ENCODE measurements at regions not wholly inside any gene's neighbourhood (a gene's known extent, or its start where the extent isn't known, plus 50 kb on each side); places are given as distances from the start of the nearest gene placed in this dataset.

- TF ChIP-seq TAF1 (IDR thresholded peaks at IDR 0.05; ENCODE audit: borderline replicate concordance, low read depth, low read length) (no peak), POLR2A (IDR thresholded peaks at IDR 0.05; ENCODE audit: low read depth, low read length) (no peak), POLR2AphosphoS5 (IDR thresholded peaks at IDR 0.05; ENCODE audit: low read depth, low read length) (no peak)
- DNase-seq (ENCODE audit: insufficient read length) (no peak), FAIRE-seq (no peak)
These were observed 186.4 kb upstream of the DEFB112 start for GRCh38 chr6:50236164-50236563.

DNA sequence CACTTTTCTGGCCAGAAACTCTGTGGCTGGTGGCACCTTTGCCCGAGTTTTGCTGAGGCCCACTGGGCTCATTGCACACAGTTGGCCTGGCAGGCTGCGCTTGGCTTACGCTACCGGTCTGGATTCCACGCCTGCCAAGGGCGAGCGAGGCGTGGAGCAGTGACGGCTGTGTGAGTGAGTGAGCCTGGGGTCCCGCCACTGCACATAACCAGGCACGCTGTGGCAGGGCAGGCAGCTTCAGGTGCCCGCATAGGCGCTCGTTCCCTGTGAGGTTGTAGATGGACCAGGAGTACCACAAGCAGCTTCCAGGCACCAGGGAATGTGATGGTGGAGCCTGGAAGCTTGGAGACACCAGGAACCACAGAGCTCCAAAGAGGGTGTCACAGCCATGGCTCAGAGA, 190.1 kb upstream of the DEFB112 start:
- no peak for DNase-seq (ENCODE audit: insufficient read length)
- TF ChIP-seq POLR2AphosphoS5 (IDR thresholded peaks at IDR 0.05; ENCODE audit: low read depth, low read length) (no peak), TAF1 (IDR thresholded peaks at IDR 0.05; ENCODE audit: borderline replicate concordance, low read depth, low read length) (no peak), POLR2A (IDR thresholded peaks at IDR 0.05; ENCODE audit: low read depth, low read length) (no peak)
- FAIRE-seq: no peak

DNA sequence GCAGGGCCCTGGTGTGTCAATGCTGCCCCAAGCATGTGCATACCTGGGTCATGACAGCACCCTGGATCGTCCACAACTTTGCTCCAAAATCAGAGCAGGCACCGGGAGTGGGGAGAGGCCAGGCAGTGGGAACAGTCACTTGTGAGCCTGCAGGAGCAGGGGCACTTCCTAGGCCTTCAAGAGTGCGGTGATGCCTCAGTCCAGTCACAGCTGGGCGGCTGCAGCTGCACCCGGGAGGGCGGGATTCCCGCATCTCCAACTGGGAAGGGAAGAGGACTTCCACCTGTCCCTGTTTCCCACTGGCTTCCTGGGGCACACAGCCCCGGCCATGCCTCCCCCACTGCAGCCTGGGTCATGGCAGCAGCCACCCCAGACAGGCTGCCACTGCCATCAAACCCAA, 191.3 kb upstream of the DEFB112 start:
- FAIRE-seq (no peak), DNase-seq (ENCODE audit: insufficient read length) (no peak)
- TF ChIP-seq POLR2AphosphoS5 (IDR thresholded peaks at IDR 0.05; ENCODE audit: low read depth, low read length) (no peak), POLR2A (IDR thresholded peaks at IDR 0.05; ENCODE audit: low read depth, low read length) (no peak), TAF1 (IDR thresholded peaks at IDR 0.05; ENCODE audit: borderline replicate concordance, low read depth, low read length) (no peak)

- no peak for DNase-seq (ENCODE audit: insufficient read length)
These were observed 199.8 kb upstream of the DEFB112 start for GRCh38 chr6:50249493-50249892.

DNA sequence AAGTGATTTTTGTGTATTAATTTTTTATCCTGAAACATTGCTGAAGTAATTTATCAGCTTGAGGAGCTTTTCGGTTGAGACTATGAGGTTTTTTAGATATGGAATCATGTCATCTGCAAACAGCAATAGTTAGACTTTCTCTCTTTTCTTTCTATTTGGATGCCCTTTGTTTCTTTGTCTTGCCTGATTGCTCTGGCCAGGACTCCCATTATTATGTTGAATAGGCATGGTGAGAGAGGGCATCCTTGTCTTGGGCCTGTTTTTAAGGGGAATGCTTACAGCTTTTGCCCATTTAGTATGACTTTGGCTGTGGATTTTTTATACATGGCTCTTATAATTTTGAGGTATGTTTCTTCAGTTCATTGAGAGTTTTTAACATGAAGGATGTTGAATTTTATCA, 207.6 kb upstream of the DEFB112 start:
- FAIRE-seq (no peak), DNase-seq (ENCODE audit: insufficient read length) (no peak)
- TF ChIP-seq POLR2AphosphoS5 (IDR thresholded peaks at IDR 0.05; ENCODE audit: low read depth, low read length) (no peak), TAF1 (IDR thresholded peaks at IDR 0.05; ENCODE audit: borderline replicate concordance, low read depth, low read length) (no peak)

More at GRCh38 chr6:50249493-50249892, 199.8 kb upstream of the DEFB112 start:
- TF ChIP-seq POLR2A (IDR thresholded peaks at IDR 0.05; ENCODE audit: low read depth, low read length) (no peak), POLR2AphosphoS5 (IDR thresholded peaks at IDR 0.05; ENCODE audit: low read depth, low read length) (no peak), TAF1 (IDR thresholded peaks at IDR 0.05; ENCODE audit: borderline replicate concordance, low read depth, low read length) (no peak)
- FAIRE-seq: no peak

GRCh38 chr6:50259903-50260302, 210.2 kb upstream of the DEFB112 start:
- no peak for DNase-seq (ENCODE audit: insufficient read length)
- FAIRE-seq: no peak
- TF ChIP-seq POLR2A (IDR thresholded peaks at IDR 0.05; ENCODE audit: low read depth, low read length) (no peak), TAF1 (IDR thresholded peaks at IDR 0.05; ENCODE audit: borderline replicate concordance, low read depth, low read length) (no peak), POLR2AphosphoS5 (IDR thresholded peaks at IDR 0.05; ENCODE audit: low read depth, low read length) (no peak)

DNA sequence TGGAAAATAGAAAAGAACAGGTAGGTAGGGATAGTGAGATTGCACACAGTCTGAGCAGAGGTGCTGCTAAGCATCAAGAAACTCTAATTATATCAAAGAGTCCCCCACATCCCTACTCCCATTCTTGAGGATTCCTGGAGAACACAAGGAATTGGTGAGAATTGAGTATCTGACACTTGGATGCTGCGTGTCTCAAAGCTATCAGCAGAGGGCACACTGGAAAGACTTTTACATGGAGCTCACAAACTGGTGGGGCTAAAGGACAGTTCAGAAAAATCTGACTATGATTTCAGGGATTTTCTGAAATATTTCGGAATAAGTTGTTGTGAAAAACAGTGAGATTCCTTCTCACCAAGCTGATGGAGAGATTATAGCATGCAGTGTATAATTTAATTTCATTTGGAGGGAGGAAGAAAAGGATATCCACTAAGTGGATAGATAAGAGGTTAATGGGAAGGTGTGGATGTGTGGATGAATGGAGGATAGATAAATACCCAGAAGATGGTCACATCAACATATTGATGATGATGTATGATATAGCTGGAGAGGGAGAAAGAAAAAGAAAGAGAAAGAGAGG, 215.4 kb upstream of the DEFB112 start:
- no peak for FAIRE-seq
- no peak for TF ChIP-seq TAF1 (IDR thresholded peaks at IDR 0.05; ENCODE audit: borderline replicate concordance, low read depth, low read length)
- DNase-seq (ENCODE audit: insufficient read length): no peak

DNA sequence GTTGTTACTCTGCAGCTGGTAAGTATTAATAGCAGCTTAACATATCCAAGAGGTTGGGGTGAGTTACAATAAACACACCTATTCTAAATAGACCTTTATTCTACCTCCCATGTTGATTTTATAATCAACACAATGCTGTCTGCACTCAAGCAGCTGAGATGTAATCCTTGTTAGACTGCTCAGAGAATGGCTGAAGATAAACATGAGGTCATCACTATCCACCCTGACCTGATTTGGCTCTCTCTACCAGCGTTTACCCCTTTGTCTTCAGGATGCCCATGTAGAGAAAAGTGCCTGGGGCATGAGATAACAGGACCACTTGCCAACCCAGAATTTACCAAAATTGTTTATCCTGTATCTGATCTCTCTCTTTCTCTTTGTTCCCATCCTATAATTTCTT, 220.7 kb upstream of the DEFB112 start:
- TF ChIP-seq TAF1 (IDR thresholded peaks at IDR 0.05; ENCODE audit: borderline replicate concordance, low read depth, low read length): no peak
- TF ChIP-seq POLR2AphosphoS5 (IDR thresholded peaks at IDR 0.05; ENCODE audit: low read depth, low read length): no peak
- TF ChIP-seq POLR2A (IDR thresholded peaks at IDR 0.05; ENCODE audit: low read depth, low read length): no peak
- DNase-seq (ENCODE audit: insufficient read length) (no peak), FAIRE-seq (no peak)

DNA sequence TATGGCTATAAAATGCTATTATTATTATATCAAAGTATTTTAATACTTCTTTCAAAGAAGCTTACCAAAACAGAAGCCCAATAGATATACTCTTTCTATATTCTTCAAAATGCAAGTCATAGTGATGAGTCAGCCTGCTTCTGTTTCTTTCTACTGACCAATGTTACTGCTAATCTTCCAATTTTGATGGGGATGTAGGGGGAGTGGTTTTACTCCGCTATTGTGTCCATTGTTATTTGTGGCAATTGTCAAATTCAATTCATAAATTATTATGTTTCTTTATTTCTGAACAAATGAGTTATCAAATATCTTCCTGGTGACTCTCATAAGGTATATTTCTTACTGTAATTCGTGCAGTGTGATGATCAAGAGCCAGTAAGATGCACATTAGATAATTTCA, 221.5 kb upstream of the DEFB112 start:
- no peak for FAIRE-seq

GRCh38 chr6:50271817-50272216, 222.1 kb upstream of the DEFB112 start:
- DNase-seq (ENCODE audit: insufficient read length) (no peak), FAIRE-seq (no peak)
- TF ChIP-seq POLR2AphosphoS5 (IDR thresholded peaks at IDR 0.05; ENCODE audit: low read depth, low read length) (no peak), TAF1 (IDR thresholded peaks at IDR 0.05; ENCODE audit: borderline replicate concordance, low read depth, low read length) (no peak), POLR2A (IDR thresholded peaks at IDR 0.05; ENCODE audit: low read depth, low read length) (no peak)

More for the DNA sequence above, 221.5 kb upstream of the DEFB112 start:
- DNase-seq (ENCODE audit: insufficient read length): no peak
- TF ChIP-seq POLR2AphosphoS5 (IDR thresholded peaks at IDR 0.05; ENCODE audit: low read depth, low read length): no peak

DNA sequence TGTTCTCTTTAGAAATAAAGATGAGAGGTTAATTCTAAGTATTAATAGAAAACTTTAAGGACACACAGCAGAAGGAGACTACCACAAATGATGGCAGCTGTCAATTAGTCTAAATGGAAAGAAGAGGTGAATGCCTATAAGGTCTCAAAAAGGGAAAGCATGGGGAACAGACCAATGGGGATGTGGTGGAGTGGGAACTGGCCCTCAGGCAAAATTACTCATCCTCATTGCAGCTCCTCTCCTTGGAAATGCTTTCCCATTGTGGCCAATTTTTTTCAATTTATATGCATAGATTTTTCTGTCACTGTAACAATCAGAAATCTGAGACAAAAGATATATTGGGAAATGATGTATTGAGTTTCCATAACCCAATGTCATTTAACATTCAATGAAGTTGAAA, 222.9 kb upstream of the DEFB112 start:
- no peak for FAIRE-seq
- no peak for TF ChIP-seq POLR2A (IDR thresholded peaks at IDR 0.05; ENCODE audit: low read depth, low read length)
- no peak for TF ChIP-seq TAF1 (IDR thresholded peaks at IDR 0.05; ENCODE audit: borderline replicate concordance, low read depth, low read length)
- no peak for TF ChIP-seq POLR2AphosphoS5 (IDR thresholded peaks at IDR 0.05; ENCODE audit: low read depth, low read length)
- no peak for DNase-seq (ENCODE audit: insufficient read length)

GRCh38 chr6:50276771-50277261, 227.1 kb upstream of the DEFB112 start:
- no peak for DNase-seq (ENCODE audit: insufficient read length)
- FAIRE-seq: no peak
- TF ChIP-seq POLR2A (IDR thresholded peaks at IDR 0.05; ENCODE audit: low read depth, low read length) (no peak), POLR2AphosphoS5 (IDR thresholded peaks at IDR 0.05; ENCODE audit: low read depth, low read length) (no peak), TAF1 (IDR thresholded peaks at IDR 0.05; ENCODE audit: borderline replicate concordance, low read depth, low read length) (no peak)

GRCh38 chr6:50277774-50278173, 228.0 kb upstream of the DEFB112 start:
- FAIRE-seq (no peak), DNase-seq (ENCODE audit: insufficient read length) (no peak)
- no peak for TF ChIP-seq TAF1 (IDR thresholded peaks at IDR 0.05; ENCODE audit: borderline replicate concordance, low read depth, low read length)
- TF ChIP-seq POLR2AphosphoS5 (IDR thresholded peaks at IDR 0.05; ENCODE audit: low read depth, low read length): no peak
- TF ChIP-seq POLR2A (IDR thresholded peaks at IDR 0.05; ENCODE audit: low read depth, low read length): no peak

Data from GM12892 (cell line).